GM23248 (cell line): ENCODE measurements at regions not wholly inside any gene's neighbourhood (a gene's known extent, or its start where the extent isn't known, plus 50 kb on each side); places are given as distances from the start of the nearest gene placed in this dataset.

ENCODE experiments used
- EZH2 ChIP-seq: fragments of 200-600 bp; sonication (generic); IDR thresholded peaks from 2 replicates; pipeline ENCODE4 v1.6.1; 2018; ENCODE audit warnings: antibody characterized with exemption, mild to moderate bottlenecking; ENCODE audit not compliant: insufficient read depth, poor library complexity, severe bottlenecking
- EZH2phosphoT487 ChIP-seq: fragments of 200-600 bp; sonication (generic); IDR thresholded peaks from 2 replicates; pipeline ENCODE4 v1.6.1; 2018; ENCODE audit warnings: antibody characterized with exemption, moderate library complexity, mild to moderate bottlenecking, low read depth; ENCODE audit not compliant: insufficient read depth

DNA sequence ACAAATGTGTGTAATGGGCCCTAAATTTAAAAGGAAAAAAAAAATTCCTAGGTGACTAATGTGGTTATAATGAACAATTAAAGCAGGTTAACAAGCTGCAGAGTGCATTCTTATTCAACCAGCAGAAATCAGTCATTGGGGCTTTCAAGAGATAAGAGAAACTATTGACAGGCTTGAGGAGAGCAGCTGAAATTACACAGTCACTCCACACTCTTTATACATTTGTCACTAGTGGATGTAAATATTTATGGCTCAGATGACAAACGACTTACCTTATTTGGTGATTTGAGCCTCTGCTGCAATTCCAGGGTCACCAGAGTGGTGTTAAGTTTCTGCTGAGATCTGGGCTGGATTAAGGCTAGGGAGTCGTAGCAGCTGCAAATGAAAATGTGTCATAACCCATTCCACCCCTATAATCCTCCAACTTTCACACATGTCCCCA lies 896.3 kb downstream of the TTLL7 start:
- no peak for TF ChIP-seq EZH2phosphoT487
- no peak for TF ChIP-seq EZH2
